NT2/D1 (cell line): ENCODE measurements at regions not wholly inside any gene's neighbourhood (a gene's known extent, or its start where the extent isn't known, plus 50 kb on each side); places are given as distances from the start of the nearest gene placed in this dataset.

Experiments
- SUZ12 ChIP-seq: IDR thresholded peaks from 2 replicates; pipeline ENCODE4 v1.6.1; 2011; ENCODE audit not compliant: insufficient read length, insufficient read depth; ENCODE audit errors: extremely low read depth
- YY1 ChIP-seq: IDR thresholded peaks from 2 replicates; pipeline ENCODE4 v1.6.1; 2011; ENCODE audit not compliant: insufficient read length, insufficient read depth
- ZNF274 ChIP-seq: IDR thresholded peaks from 2 replicates; pipeline ENCODE4 v1.6.1; 2011; ENCODE audit warnings: mild to moderate bottlenecking, low read depth, low read length

GRCh38 chr17:52938623-52939230 is 780.2 kb upstream of the CA10 start:
- TF ChIP-seq YY1 (no peak), ZNF274 (no peak), SUZ12 (no peak)
